ENCODE measurements at regions not wholly inside any gene's neighbourhood (a gene's known extent, or its start where the extent isn't known, plus 50 kb on each side); places are given as distances from the start of the nearest gene placed in this dataset.

- TF ChIP-seq ETV5 (CRISPR knock-in tag; IDR thresholded peaks at IDR 0.05; ENCODE audit: low read depth) (no peak), SP1 (CRISPR knock-in tag; IDR thresholded peaks at IDR 0.05) (no peak), ZNF184 (CRISPR knock-in tag; IDR thresholded peaks at IDR 0.05) (no peak), ILK (tag; IDR thresholded peaks at IDR 0.05; ENCODE audit: borderline replicate concordance, low read depth) (no peak), SMAD3 (CRISPR knock-in tag; conservative IDR thresholded peaks at IDR 0.05) (no peak), ZBTB34 (CRISPR knock-in tag; IDR thresholded peaks at IDR 0.05) (no peak)
These were observed 67.1 kb upstream of the GUCY1A1 start (continued) for GRCh38 chr4:155599596-155599995.

GRCh38 chr4:155599085-155599484 lies 67.6 kb upstream of the GUCY1A1 start:
- 0 out of 2 replicates have a peak, but pooled peaks cover 1% of the 10 kb centered on the region for H3K9me3 ChIP-seq (replicated peaks; ENCODE audit: control insufficient read depth, insufficient read depth, low read depth, low read length)
- no peak overlapping the region for H2AFZ ChIP-seq (ENCODE audit: low read depth, low read length)
- in situ Hi-C loops (cut with MboI): no loop called here
- H3K9ac ChIP-seq (ENCODE audit: insufficient read depth in 1 of 2, low read depth in 2 of 2, low read length in 2 of 2): no peak overlapping the region
- no peak for DNase-seq (ENCODE audit: extremely low read depth in 1 of 4, low spot score in 3 of 4)
- BruUV-seq (replicated peaks): no TSS peak
- H3K9me1 ChIP-seq (ENCODE audit: control insufficient read depth, insufficient read depth, low read length): no peaks in the 10 kb centered on the region
- no peak for ATAC-seq
- no peaks in the 10 kb centered on the region for H3K27me3 ChIP-seq (ENCODE audit: control insufficient read depth in 2 of 2, insufficient read depth in 2 of 2, low read length in 2 of 2)
- no peak for FAIRE-seq
- TF ChIP-seq ZNF639 (CRISPR knock-in tag; conservative IDR thresholded peaks at IDR 0.05 in 1 of 2, IDR thresholded peaks at IDR 0.05 in 1 of 2) (no peak), SIRT6 (IDR thresholded peaks at IDR 0.05; ENCODE audit: low read depth, low read length) (no peak), ZBTB17 (CRISPR knock-in tag; IDR thresholded peaks at IDR 0.05) (no peak), DACH1 (IDR thresholded peaks at IDR 0.05; ENCODE audit: partially characterized antibody) (no peak), PHTF2 (CRISPR knock-in tag; IDR thresholded peaks at IDR 0.05) (no peak), XRCC4 (IDR thresholded peaks at IDR 0.05; ENCODE audit: extremely low read depth, insufficient read depth, insufficient read length) (no peak), NONO (IDR thresholded peaks at IDR 0.05; ENCODE audit: low read depth in 2 of 2, low read length in 1 of 2) (no peak)
- no peak overlapping the region for H3K27ac ChIP-seq (ENCODE audit: extremely low read depth, low read depth, low read length)
- ChIA-PET CTCF (ENCODE audit: low intra/inter-chr PET ratio) (no interaction called here), POLR2A (no interaction called here)
- no peaks in the 10 kb centered on the region for H3K4me1 ChIP-seq (replicated peaks in 1 of 2; ENCODE audit: control insufficient read depth in 2 of 2, insufficient read depth in 2 of 2, low read length in 2 of 2)
- WGBS (ENCODE audit: insufficient coverage, low coverage, missing lambda C conversion rate): 2% methylated on average over 6 of the region's 6 CpGs
- H3K4me3 ChIP-seq: no peak overlapping the region
- no peaks in the 10 kb centered on the region for H3K79me2 ChIP-seq (ENCODE audit: control insufficient read depth, insufficient read depth, low read length)
- intact Hi-C loops (cut with micrococcal nuclease): no loop called here
- H3K36me3 ChIP-seq (ENCODE audit: control insufficient read depth, insufficient read depth, low read length): no peaks in the 10 kb centered on the region
- no peak overlapping the region for H3K4me2 ChIP-seq (ENCODE audit: insufficient read depth, low read length)
- H4K20me1 ChIP-seq (replicated peaks; ENCODE audit: control insufficient read depth, insufficient read depth, low read length): no peaks in the 10 kb centered on the region

Measured in K562 (cell line).